ENCODE measurements at regions not wholly inside any gene's neighbourhood (a gene's known extent, or its start where the extent isn't known, plus 50 kb on each side); places are given as distances from the start of the nearest gene placed in this dataset.

- TF ChIP-seq CTCF (IDR thresholded peaks at IDR 0.05; ENCODE audit: low read depth, low read length), result no peak
- DNase-seq (ENCODE audit: low read depth in 2 of 2), result no peak
- no peak overlapping the region for H3K4me3 ChIP-seq (replicated peaks in 1 of 2; ENCODE audit: low read depth in 2 of 2, low read length in 2 of 2)
Observed at GRCh38 chr5:9681706-9682105, 51.6 kb upstream of the TAS2R1 start.

Measured in cardiac fibroblast (primary cell).